ENCODE measurements at regions not wholly inside any gene's neighbourhood (a gene's known extent, or its start where the extent isn't known, plus 50 kb on each side); places are given as distances from the start of the nearest gene placed in this dataset.

- TF ChIP-seq REST (IDR thresholded peaks at IDR 0.05; ENCODE audit: low read depth) (no peak), POLR2A (IDR thresholded peaks at IDR 0.05; ENCODE audit: borderline replicate concordance, extremely low read depth, insufficient read depth, insufficient read length) (no peak)
Observed at GRCh38 chr13:34772881-34773280, 169.2 kb upstream of the NBEA start (continued).

- no peak overlapping the region for H3K4me2 ChIP-seq (ENCODE audit: low read length)
- H3K79me2 ChIP-seq (ENCODE audit: insufficient read depth, low read length) = no peaks in the 10 kb centered on the region
- H3K4me3 ChIP-seq (replicated peaks in 1 of 2; ENCODE audit: low read depth in 1 of 2, low read length in 2 of 2) = no peak overlapping the region
- ChIA-PET CTCF (no interaction called here), POLR2A (no interaction called here), RAD21 (ENCODE audit: low non-redundant PET in 1 of 2, low total read pairs in 2 of 2, uncharacterized antibody in 2 of 2, unreplicated experiment in 2 of 2) (no interaction called here)
- ATAC-seq (no peak), DNase-seq (ENCODE audit: low read depth, low spot score) (no peak)
- H3K9me2 ChIP-seq (ENCODE audit: insufficient read depth) = no peaks in the 10 kb centered on the region
- H2AFZ ChIP-seq (ENCODE audit: low read depth, low read length, poor library complexity, severe bottlenecking) = no peak overlapping the region
- no TSS peak for BruUV-seq (replicated peaks)
- no peak overlapping the region for H3K27ac ChIP-seq (ENCODE audit: low read depth, low read length)
- intact Hi-C loops (cut with micrococcal nuclease) = no loop called here
- no peak overlapping the region for H3K9ac ChIP-seq (ENCODE audit: low read length)
- H3K4me1 ChIP-seq (ENCODE audit: control insufficient read depth in 1 of 2, insufficient read depth in 2 of 2, low read length in 2 of 2) = no peaks in the 10 kb centered on the region
- no peaks in the 10 kb centered on the region for H4K20me1 ChIP-seq (ENCODE audit: insufficient read depth)
- H3K36me3 ChIP-seq (ENCODE audit: control insufficient read depth in 1 of 2, insufficient read depth in 2 of 2, low read length in 2 of 2) = no peaks in the 10 kb centered on the region
- H3K9me3 ChIP-seq (ENCODE audit: control insufficient read depth in 1 of 2, insufficient read depth in 1 of 2, low read depth in 1 of 2, low read length in 2 of 2) = no peaks in the 10 kb centered on the region
- no peaks in the 10 kb centered on the region for H3K27me3 ChIP-seq (ENCODE audit: insufficient read depth, low read length)
- TF ChIP-seq CEBPB (IDR thresholded peaks at IDR 0.05; ENCODE audit: low read depth) (no peak), JUND (IDR thresholded peaks at IDR 0.05) (no peak), SIN3A (IDR thresholded peaks at IDR 0.05; ENCODE audit: low read depth) (no peak), CBX3 (IDR thresholded peaks at IDR 0.05; ENCODE audit: low read depth) (no peak), ELF1 (IDR thresholded peaks at IDR 0.05; ENCODE audit: borderline replicate concordance, low read depth) (no peak), ZFX (IDR thresholded peaks at IDR 0.05) (no peak), EZH2phosphoT487 (IDR thresholded peaks at IDR 0.05; ENCODE audit: borderline replicate concordance) (no peak), YY1 (IDR thresholded peaks at IDR 0.05; ENCODE audit: extremely low read depth, insufficient replicate concordance, low read depth, low read length) (no peak), RAD21 (IDR thresholded peaks at IDR 0.05; ENCODE audit: low read depth) (no peak), POLR2A (IDR thresholded peaks at IDR 0.05; ENCODE audit: borderline replicate concordance, extremely low read depth, insufficient read depth, insufficient read length) (no peak), CTCF (IDR thresholded peaks at IDR 0.05 in 2 of 3, conservative IDR thresholded peaks at IDR 0.05 in 1 of 3; ENCODE audit: borderline replicate concordance in 1 of 3, insufficient read depth in 1 of 3, low read depth in 2 of 3, low read length in 2 of 3) (no peak), TCF7L2 (IDR thresholded peaks at IDR 0.05; ENCODE audit: borderline replicate concordance, extremely low read depth, insufficient read depth, insufficient read length) (no peak), SP1 (IDR thresholded peaks at IDR 0.05; ENCODE audit: low read depth) (no peak), EGR1 (IDR thresholded peaks at IDR 0.05; ENCODE audit: low read depth) (no peak), REST (IDR thresholded peaks at IDR 0.05; ENCODE audit: low read depth) (no peak)
- TF ChIP-seq, protein P1, sequence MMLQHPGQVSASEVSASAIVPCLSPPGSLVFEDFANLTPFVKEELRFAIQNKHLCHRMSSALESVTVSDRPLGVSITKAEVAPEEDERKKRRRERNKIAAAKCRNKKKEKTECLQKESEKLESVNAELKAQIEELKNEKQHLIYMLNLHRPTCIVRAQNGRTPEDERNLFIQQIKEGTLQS (IDR thresholded peaks at IDR 0.05) = no peak
- TF ChIP-seq, protein P2, sequence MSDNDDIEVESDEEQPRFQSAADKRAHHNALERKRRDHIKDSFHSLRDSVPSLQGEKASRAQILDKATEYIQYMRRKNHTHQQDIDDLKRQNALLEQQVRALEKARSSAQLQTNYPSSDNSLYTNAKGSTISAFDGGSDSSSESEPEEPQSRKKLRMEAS (IDR thresholded peaks at IDR 0.05) = no peak
Observed at GRCh38 chr13:34776390-34776981, 165.6 kb upstream of the NBEA start.
